Natural killer cell (primary cell): ENCODE measurements at regions not wholly inside any gene's neighbourhood (a gene's known extent, or its start where the extent isn't known, plus 50 kb on each side); places are given as distances from the start of the nearest gene placed in this dataset.
"Not testable (repeated sequence)": the region's sequence is repeated elsewhere in the genome, so short reads cannot be mapped to it uniquely, and the experiment has no call there.

ENCODE experiments used
- ATAC-seq, 3 donors: fragments of 150-1000 bp in 2 of 3; fragments of 200-7000 bp in 1 of 3; cut with Tn5 transposase; 1 replicate in 1 of 3; 2 replicates in 2 of 3; pipeline ENCODE4 v1.10.0; 2021; ENCODE audit warnings: mild to moderate bottlenecking in 2 of 3, moderate library complexity in 2 of 3
- DNase-seq, 2 donors: peaks; one replicate each; pipeline versions ENCODE4 v3.0.0 to v3.0.0-alpha.2; 2013 to 2021; ENCODE audit warnings: mixed read lengths in 1 of 2
- H3K27ac ChIP-seq: one replicate; pipeline ENCODE4 v1.5.1; 2013; ENCODE audit warnings: mild to moderate bottlenecking, low read length
- H3K27me3 ChIP-seq: one replicate; pipeline ENCODE4 v1.6.1; 2013; ENCODE audit warnings: low read length; ENCODE audit not compliant: control insufficient read depth, insufficient read depth
- H3K36me3 ChIP-seq: one replicate; pipeline ENCODE4 v1.6.1; 2013; ENCODE audit warnings: low read length; ENCODE audit not compliant: control insufficient read depth, insufficient read depth
- H3K4me1 ChIP-seq: one replicate; pipeline ENCODE4 v1.6.1; 2013; ENCODE audit warnings: low read length; ENCODE audit not compliant: control insufficient read depth, insufficient read depth
- H3K4me3 ChIP-seq: one replicate; pipeline ENCODE4 v1.5.1; 2013; ENCODE audit warnings: low read length
- H3K9me3 ChIP-seq: one replicate; pipeline ENCODE4 v1.6.1; 2013; ENCODE audit warnings: low read length; ENCODE audit not compliant: control insufficient read depth, insufficient read depth
- H3K27ac Mint-ChIP-seq, 2 donors: one replicate each; pipeline ENCODE4 v1.8.0; 2022; ENCODE audit warnings: mild to moderate bottlenecking in 2 of 2, mixed read lengths in 2 of 2, moderate library complexity in 1 of 2
- H3K27me3 Mint-ChIP-seq, 2 donors: one replicate each; pipeline ENCODE4 v1.8.0; 2022; ENCODE audit warnings: low read depth in 2 of 2, mixed read lengths in 2 of 2
- H3K36me3 Mint-ChIP-seq: one replicate; pipeline ENCODE4 v1.8.0; 2022; ENCODE audit warnings: mixed read lengths
- H3K4me1 Mint-ChIP-seq, 2 donors: one replicate each; pipeline ENCODE4 v1.8.0; 2022; ENCODE audit warnings: mixed read lengths in 2 of 2
- H3K4me3 Mint-ChIP-seq: one replicate; pipeline ENCODE4 v1.8.0; 2022; ENCODE audit warnings: mild to moderate bottlenecking, moderate library complexity, mixed read lengths
- H3K9me3 Mint-ChIP-seq, 2 donors: one replicate each; pipeline ENCODE4 v1.8.0; 2022; ENCODE audit warnings: mixed read lengths in 2 of 2
- WGBS: methylation state at CpG from one replicate; pipeline ENCODE4 v1.1.7; 2013; ENCODE audit warnings: missing lambda C conversion rate; ENCODE audit not compliant: insufficient coverage; 5-methylcytosine and 5-hydroxymethylcytosine counted together
- intact Hi-C: fragments of 100-400 bp; cut with micrococcal nuclease; formaldehyde crosslinking; loops from one replicate; pipeline ENCODE4 v1.14.2; 2022
- TF ChIP-seq, protein P1 (sequence below): fragments of 200-600 bp; IDR thresholded peaks from one replicate; pipeline ENCODE4 v1.8.0; 2022; ENCODE audit warnings: antibody characterized with exemption

- no peaks in the 10 kb centered on the region for H3K4me1 ChIP-seq
- no peaks in the 10 kb centered on the region for H3K9me3 ChIP-seq
- Mint-ChIP-seq H3K9me3 (no peaks in the 10 kb centered on the region), H3K27ac (no peak overlapping the region), H3K36me3 (no peaks in the 10 kb centered on the region), H3K27me3 (no peaks in the 10 kb centered on the region), H3K4me1 (peaks cover 0 to 19% of the 10 kb centered on the region in 2 donors), H3K4me3 (no peak overlapping the region)
- no peaks in the 10 kb centered on the region for H3K27me3 ChIP-seq
- no peak for DNase-seq
- TF ChIP-seq, protein P1, sequence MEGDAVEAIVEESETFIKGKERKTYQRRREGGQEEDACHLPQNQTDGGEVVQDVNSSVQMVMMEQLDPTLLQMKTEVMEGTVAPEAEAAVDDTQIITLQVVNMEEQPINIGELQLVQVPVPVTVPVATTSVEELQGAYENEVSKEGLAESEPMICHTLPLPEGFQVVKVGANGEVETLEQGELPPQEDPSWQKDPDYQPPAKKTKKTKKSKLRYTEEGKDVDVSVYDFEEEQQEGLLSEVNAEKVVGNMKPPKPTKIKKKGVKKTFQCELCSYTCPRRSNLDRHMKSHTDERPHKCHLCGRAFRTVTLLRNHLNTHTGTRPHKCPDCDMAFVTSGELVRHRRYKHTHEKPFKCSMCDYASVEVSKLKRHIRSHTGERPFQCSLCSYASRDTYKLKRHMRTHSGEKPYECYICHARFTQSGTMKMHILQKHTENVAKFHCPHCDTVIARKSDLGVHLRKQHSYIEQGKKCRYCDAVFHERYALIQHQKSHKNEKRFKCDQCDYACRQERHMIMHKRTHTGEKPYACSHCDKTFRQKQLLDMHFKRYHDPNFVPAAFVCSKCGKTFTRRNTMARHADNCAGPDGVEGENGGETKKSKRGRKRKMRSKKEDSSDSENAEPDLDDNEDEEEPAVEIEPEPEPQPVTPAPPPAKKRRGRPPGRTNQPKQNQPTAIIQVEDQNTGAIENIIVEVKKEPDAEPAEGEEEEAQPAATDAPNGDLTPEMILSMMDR = no peak
- no peak overlapping the region for H3K27ac ChIP-seq
- no peaks in the 10 kb centered on the region for H3K36me3 ChIP-seq
- H3K4me3 ChIP-seq = no peak overlapping the region
- 96% methylated on average over 2 of the region's 3 CpGs for WGBS
- intact Hi-C loops = no loop called here
- no peak for ATAC-seq
Measured at GRCh38 chr3:177629276-177629675, 432.0 kb upstream of the TBL1XR1 start.

- no peaks in the 10 kb centered on the region for H3K4me1 ChIP-seq
- H3K27me3 ChIP-seq = no peaks in the 10 kb centered on the region
- H3K27me3 Mint-ChIP-seq = no peaks in the 10 kb centered on the region
- intact Hi-C loops = no loop called here
- no peaks in the 10 kb centered on the region for H3K36me3 Mint-ChIP-seq
- H3K27ac Mint-ChIP-seq = no peak overlapping the region
- H3K36me3 ChIP-seq = no peaks in the 10 kb centered on the region
- DNase-seq (no peak), ATAC-seq (no peak)
- H3K4me3 Mint-ChIP-seq = no peak overlapping the region
- peaks cover 0 to 9% of the 10 kb centered on the region in 2 donors for H3K4me1 Mint-ChIP-seq
- 93% methylated on average over 4 of the region's 5 CpGs for WGBS
- TF ChIP-seq, protein P1 = no peak
- no peak overlapping the region for H3K4me3 ChIP-seq
- no peaks in the 10 kb centered on the region for H3K9me3 ChIP-seq
- H3K27ac ChIP-seq = no peak overlapping the region
- no peaks in the 10 kb centered on the region for H3K9me3 Mint-ChIP-seq
Measured at GRCh38 chr3:177633671-177634207, 436.5 kb upstream of the TBL1XR1 start.

DNA sequence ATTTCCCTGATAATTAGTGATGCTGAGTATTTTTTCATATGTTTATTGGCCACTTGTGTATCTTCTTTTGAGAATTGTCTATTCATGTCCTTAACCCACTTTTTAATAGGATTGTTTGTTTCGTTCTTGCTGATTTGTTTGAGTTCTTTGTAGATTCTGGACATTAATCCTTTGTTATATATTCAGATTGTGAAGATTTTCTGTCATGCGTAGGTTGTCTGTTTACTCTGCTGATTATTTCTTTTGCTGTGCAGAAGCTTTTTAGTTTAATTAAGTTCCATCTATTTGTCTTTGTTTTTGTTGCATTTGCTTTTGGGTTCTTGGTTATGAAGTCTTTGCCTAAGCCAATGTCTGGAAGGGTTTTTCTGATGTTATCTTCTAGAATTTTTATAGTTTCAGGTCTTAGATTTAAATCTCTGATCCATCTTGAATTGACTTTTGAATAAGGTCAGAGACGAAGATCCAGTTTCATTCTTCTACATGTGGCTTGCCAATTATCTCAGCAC, 438.4 kb upstream of the TBL1XR1 start:
- DNase-seq, H3K36me3 ChIP-seq, H3K27ac ChIP-seq, H3K4me3 ChIP-seq, H3K27ac Mint-ChIP-seq, H3K9me3 Mint-ChIP-seq, H3K27me3 Mint-ChIP-seq, H3K4me3 Mint-ChIP-seq, H3K36me3 Mint-ChIP-seq, H3K4me1 ChIP-seq, H3K9me3 ChIP-seq, intact Hi-C loops, ATAC-seq, H3K27me3 ChIP-seq: not testable (repeated sequence)
- 100% methylated on average over 2 of the region's 3 CpGs for WGBS
- peaks cover 11 to 17% of the 10 kb centered on the region in 2 donors for H3K4me1 Mint-ChIP-seq

DNA sequence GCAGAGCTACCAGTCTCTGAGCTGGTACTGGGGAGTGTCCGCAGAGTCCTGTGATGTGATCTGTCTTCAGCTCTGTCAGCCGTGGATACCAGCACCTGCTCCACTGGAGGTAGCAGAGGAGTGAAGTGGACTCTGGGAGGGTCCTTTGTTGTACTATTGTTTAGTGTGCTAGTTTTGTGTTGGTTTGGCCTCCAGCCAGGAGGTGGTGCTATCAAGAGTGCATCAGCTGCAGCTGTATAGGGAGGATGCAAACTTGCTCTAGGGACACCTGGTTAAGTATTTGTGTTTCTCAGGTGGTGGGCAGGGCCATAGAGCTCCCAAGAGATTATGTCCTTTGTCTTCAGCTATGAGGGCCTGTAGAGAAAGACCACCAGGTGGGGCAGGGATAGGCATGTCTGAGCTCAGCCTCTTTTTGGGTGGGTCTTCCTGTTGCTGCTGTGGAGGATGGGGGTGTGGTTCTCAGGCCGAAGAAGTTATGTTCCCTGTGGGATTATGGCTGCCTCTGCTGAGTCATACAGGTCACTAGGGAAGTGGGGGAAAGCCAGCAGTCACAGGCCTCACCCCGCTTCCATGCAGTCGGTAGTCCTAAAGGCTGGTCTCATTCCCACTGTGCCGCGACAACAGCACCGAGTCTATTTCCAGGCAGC, 443.2 kb upstream of the TBL1XR1 start:
- no peaks in the 10 kb centered on the region for H3K36me3 Mint-ChIP-seq
- H3K36me3 ChIP-seq = no peaks in the 10 kb centered on the region
- no peaks in the 10 kb centered on the region for H3K27me3 ChIP-seq
- peaks cover 47 to 54% of the 10 kb centered on the region in 2 donors for H3K4me1 Mint-ChIP-seq
- no peaks in the 10 kb centered on the region for H3K9me3 Mint-ChIP-seq
- H3K4me3 ChIP-seq = no peak overlapping the region
- no peak overlapping the region for H3K27ac ChIP-seq
- peak overlapping the region in 1 of 2 donors; percentile 68 for H3K27ac Mint-ChIP-seq
- DNase-seq = no peak
- no peak for ATAC-seq
- TF ChIP-seq, protein P1 = no peak
- peaks cover 34% of the 10 kb centered on the region for H3K4me1 ChIP-seq
- no peak overlapping the region for H3K4me3 Mint-ChIP-seq
- intact Hi-C loops = no loop called here
- no peaks in the 10 kb centered on the region for H3K27me3 Mint-ChIP-seq
- no peaks in the 10 kb centered on the region for H3K9me3 ChIP-seq
- WGBS = 75% methylated on average over 8 of the region's 8 CpGs
